ENCODE measurements at regions not wholly inside any gene's neighbourhood (a gene's known extent, or its start where the extent isn't known, plus 50 kb on each side); places are given as distances from the start of the nearest gene placed in this dataset.

DNA sequence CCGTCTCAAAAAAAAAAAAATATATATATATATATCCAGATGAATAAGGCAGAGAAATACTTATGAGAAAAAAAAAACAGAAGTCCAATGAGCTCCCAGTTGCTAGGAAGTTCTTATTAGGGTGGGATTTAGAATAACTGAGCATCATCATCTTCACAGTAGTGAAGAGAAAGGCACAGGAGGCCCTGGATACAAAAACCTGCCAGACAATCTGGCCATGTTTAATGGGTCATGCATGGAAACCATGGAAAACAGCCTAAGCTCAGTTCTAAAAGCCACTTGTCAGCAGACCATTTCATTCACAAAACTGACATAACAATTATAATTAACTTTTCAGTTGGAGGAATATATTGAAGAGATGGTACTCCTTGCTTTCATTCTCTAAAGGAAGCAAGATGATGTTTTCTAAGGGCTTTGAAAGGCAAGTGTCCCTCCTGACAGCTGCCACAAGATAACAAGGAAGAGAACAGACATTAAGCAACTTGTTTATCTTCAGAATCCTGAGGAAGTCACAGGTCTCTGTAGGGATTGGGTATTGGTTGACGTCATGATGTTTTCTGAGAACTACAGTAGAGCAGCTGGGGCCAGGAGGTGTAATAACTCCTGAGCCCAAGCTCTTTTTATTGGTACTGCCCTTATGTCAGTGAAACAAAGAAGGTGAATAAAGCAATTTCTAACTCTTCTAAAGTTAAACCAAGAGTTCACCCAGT, 463.1 kb downstream of the DMAC1 start:
- H3K9me3 ChIP-seq (ENCODE audit: insufficient read depth, low read depth, low read length) = no peaks in the 10 kb centered on the region
- Mint-ChIP-seq H3K4me3 (ENCODE audit: unreplicated experiment) (no peak overlapping the region), H3K27ac (ENCODE audit: unreplicated experiment) (no peak overlapping the region), H3K4me1 (ENCODE audit: low read depth, unreplicated experiment) (no peaks in the 10 kb centered on the region), H3K27me3 (ENCODE audit: low read depth, unreplicated experiment) (peaks cover 3% of the 10 kb centered on the region), H3K36me3 (ENCODE audit: low read depth, unreplicated experiment) (no peaks in the 10 kb centered on the region), H3K9me3 (ENCODE audit: unreplicated experiment) (no peaks in the 10 kb centered on the region)
- H3K4me3 ChIP-seq (ENCODE audit: insufficient read depth, low read depth, low read length) = no peak overlapping the region
- no peak overlapping the region for H2AFZ ChIP-seq (ENCODE audit: low read depth, low read length)
- H4K20me1 ChIP-seq (ENCODE audit: insufficient read depth, low read length) = no peaks in the 10 kb centered on the region
- no peak for DNase-seq (ENCODE audit: low read depth)
- TF ChIP-seq, protein P1, sequence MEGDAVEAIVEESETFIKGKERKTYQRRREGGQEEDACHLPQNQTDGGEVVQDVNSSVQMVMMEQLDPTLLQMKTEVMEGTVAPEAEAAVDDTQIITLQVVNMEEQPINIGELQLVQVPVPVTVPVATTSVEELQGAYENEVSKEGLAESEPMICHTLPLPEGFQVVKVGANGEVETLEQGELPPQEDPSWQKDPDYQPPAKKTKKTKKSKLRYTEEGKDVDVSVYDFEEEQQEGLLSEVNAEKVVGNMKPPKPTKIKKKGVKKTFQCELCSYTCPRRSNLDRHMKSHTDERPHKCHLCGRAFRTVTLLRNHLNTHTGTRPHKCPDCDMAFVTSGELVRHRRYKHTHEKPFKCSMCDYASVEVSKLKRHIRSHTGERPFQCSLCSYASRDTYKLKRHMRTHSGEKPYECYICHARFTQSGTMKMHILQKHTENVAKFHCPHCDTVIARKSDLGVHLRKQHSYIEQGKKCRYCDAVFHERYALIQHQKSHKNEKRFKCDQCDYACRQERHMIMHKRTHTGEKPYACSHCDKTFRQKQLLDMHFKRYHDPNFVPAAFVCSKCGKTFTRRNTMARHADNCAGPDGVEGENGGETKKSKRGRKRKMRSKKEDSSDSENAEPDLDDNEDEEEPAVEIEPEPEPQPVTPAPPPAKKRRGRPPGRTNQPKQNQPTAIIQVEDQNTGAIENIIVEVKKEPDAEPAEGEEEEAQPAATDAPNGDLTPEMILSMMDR (IDR thresholded peaks at IDR 0.05; ENCODE audit: insufficient read depth, low read depth, low read length) = no peak
- TF ChIP-seq EZH2 (IDR thresholded peaks at IDR 0.05; ENCODE audit: insufficient read depth, low read length) = no peak
- H3K4me2 ChIP-seq (ENCODE audit: low read length) = no peak overlapping the region
- no peaks in the 10 kb centered on the region for H3K4me1 ChIP-seq (ENCODE audit: insufficient read depth, low read length)
- H3K9ac ChIP-seq (ENCODE audit: low read length) = no peak overlapping the region
- no peaks in the 10 kb centered on the region for H3K27me3 ChIP-seq (ENCODE audit: insufficient read depth, low read length)
- no peaks in the 10 kb centered on the region for H3K79me2 ChIP-seq (ENCODE audit: insufficient read depth, low read length)
- no peak overlapping the region for H3K27ac ChIP-seq (ENCODE audit: low read depth, low read length)
- H3K36me3 ChIP-seq (ENCODE audit: insufficient read depth, low read length) = no peaks in the 10 kb centered on the region
- FAIRE-seq = no peak

DNA sequence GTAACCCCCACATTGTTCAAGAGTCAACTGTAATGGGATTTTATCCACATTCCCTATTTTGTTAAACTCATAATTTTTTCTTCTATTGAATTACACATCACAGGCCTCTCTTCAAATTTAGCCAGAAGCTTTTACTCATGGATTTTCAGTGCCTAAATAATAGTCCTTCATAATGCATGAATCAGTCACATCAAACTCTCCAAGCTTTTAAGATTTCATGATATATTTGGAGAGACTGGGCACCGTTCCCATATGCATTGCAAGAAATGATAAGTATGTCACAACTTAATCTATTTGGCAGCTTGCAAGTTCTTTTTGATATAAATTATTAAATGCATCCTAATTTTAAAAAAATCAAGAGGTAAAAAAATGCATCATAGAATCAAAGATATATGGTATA, 465.9 kb downstream of the DMAC1 start:
- Histone ChIP-seq H3K79me2 (ENCODE audit: insufficient read depth, low read length) (no peaks in the 10 kb centered on the region), H4K20me1 (ENCODE audit: insufficient read depth, low read length) (no peaks in the 10 kb centered on the region), H3K4me3 (ENCODE audit: insufficient read depth, low read depth, low read length) (no peak overlapping the region), H2AFZ (ENCODE audit: low read depth, low read length) (no peak overlapping the region), H3K27ac (ENCODE audit: low read depth, low read length) (no peak overlapping the region), H3K4me2 (ENCODE audit: low read length) (no peak overlapping the region), H3K27me3 (ENCODE audit: insufficient read depth, low read length) (no peaks in the 10 kb centered on the region), H3K9me3 (ENCODE audit: insufficient read depth, low read depth, low read length) (no peaks in the 10 kb centered on the region), H3K4me1 (ENCODE audit: insufficient read depth, low read length) (no peaks in the 10 kb centered on the region), H3K36me3 (ENCODE audit: insufficient read depth, low read length) (no peaks in the 10 kb centered on the region), H3K9ac (ENCODE audit: low read length) (no peak overlapping the region)
- DNase-seq (ENCODE audit: low read depth) (no peak), FAIRE-seq (no peak)
- Mint-ChIP-seq H3K27ac (ENCODE audit: unreplicated experiment) (no peak overlapping the region), H3K4me3 (ENCODE audit: unreplicated experiment) (no peak overlapping the region), H3K4me1 (ENCODE audit: low read depth, unreplicated experiment) (no peaks in the 10 kb centered on the region), H3K36me3 (ENCODE audit: low read depth, unreplicated experiment) (no peaks in the 10 kb centered on the region), H3K9me3 (ENCODE audit: unreplicated experiment) (no peaks in the 10 kb centered on the region), H3K27me3 (ENCODE audit: low read depth, unreplicated experiment) (peaks cover 3% of the 10 kb centered on the region)
- TF ChIP-seq, protein P1 (IDR thresholded peaks at IDR 0.05; ENCODE audit: insufficient read depth, low read depth, low read length) = no peak
- TF ChIP-seq EZH2 (IDR thresholded peaks at IDR 0.05; ENCODE audit: insufficient read depth, low read length) = no peak

DNA sequence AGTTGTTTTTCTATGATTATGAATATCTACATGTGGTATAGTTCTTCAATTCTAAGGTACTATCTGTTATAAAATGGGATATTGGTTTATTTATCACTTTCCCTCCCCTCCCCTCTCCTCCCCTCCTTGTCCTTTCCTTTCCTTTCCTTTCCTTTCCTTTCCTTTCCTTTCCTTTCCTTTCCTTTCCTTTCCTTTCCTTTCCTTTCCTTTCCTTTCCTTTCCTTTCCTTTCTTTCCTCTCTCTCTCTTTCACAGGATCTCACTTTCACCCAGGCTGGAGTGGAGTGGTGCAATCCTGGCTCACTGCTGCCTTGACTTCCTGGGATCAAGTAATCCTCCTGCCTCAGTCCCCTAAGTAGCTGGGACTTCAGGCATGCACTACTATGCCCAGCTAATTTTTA, 466.8 kb downstream of the DMAC1 start:
- Mint-ChIP-seq H3K27me3 (ENCODE audit: low read depth, unreplicated experiment) (peaks cover 3% of the 10 kb centered on the region), H3K4me3 (ENCODE audit: unreplicated experiment) (no peak overlapping the region), H3K4me1 (ENCODE audit: low read depth, unreplicated experiment) (no peaks in the 10 kb centered on the region), H3K27ac (ENCODE audit: unreplicated experiment) (no peak overlapping the region), H3K9me3 (ENCODE audit: unreplicated experiment) (no peaks in the 10 kb centered on the region), H3K36me3 (ENCODE audit: low read depth, unreplicated experiment) (no peaks in the 10 kb centered on the region)
- H3K36me3 ChIP-seq (ENCODE audit: insufficient read depth, low read length) = no peaks in the 10 kb centered on the region
- H3K27me3 ChIP-seq (ENCODE audit: insufficient read depth, low read length) = no peaks in the 10 kb centered on the region
- TF ChIP-seq, protein P1 (IDR thresholded peaks at IDR 0.05; ENCODE audit: insufficient read depth, low read depth, low read length) = no peak
- no peak for TF ChIP-seq EZH2 (IDR thresholded peaks at IDR 0.05; ENCODE audit: insufficient read depth, low read length)
- H3K4me2 ChIP-seq (ENCODE audit: low read length) = no peak overlapping the region
- H3K9ac ChIP-seq (ENCODE audit: low read length) = no peak overlapping the region
- DNase-seq (ENCODE audit: low read depth) = no peak
- H3K4me3 ChIP-seq (ENCODE audit: insufficient read depth, low read depth, low read length) = no peak overlapping the region
- FAIRE-seq = no peak
- no peaks in the 10 kb centered on the region for H3K9me3 ChIP-seq (ENCODE audit: insufficient read depth, low read depth, low read length)
- H2AFZ ChIP-seq (ENCODE audit: low read depth, low read length) = no peak overlapping the region
- H3K4me1 ChIP-seq (ENCODE audit: insufficient read depth, low read length) = no peaks in the 10 kb centered on the region
- H4K20me1 ChIP-seq (ENCODE audit: insufficient read depth, low read length) = no peaks in the 10 kb centered on the region
- H3K27ac ChIP-seq (ENCODE audit: low read depth, low read length) = no peak overlapping the region
- no peaks in the 10 kb centered on the region for H3K79me2 ChIP-seq (ENCODE audit: insufficient read depth, low read length)

Data from astrocyte (in vitro differentiated cells and primary cell).